HepG2 (cell line): ENCODE measurements at regions not wholly inside any gene's neighbourhood (a gene's known extent, or its start where the extent isn't known, plus 50 kb on each side); places are given as distances from the start of the nearest gene placed in this dataset.

Experiments used
- EP300 ChIP-seq, 3 experiments: sonication (generic) in 1 of 3; formaldehyde crosslinking in 1 of 3; IDR thresholded peaks; 2 replicates each; pipeline versions ENCODE4 v1.5.1 to v1.6.1; 2011 to 2020; ENCODE audit warnings: low read depth in 2 of 3, low read length in 2 of 3, borderline replicate concordance in 1 of 3, improper control_type of control experiment in 1 of 3, mild to moderate bottlenecking in 1 of 3, missing genetic modification reagents in 1 of 3, moderate library complexity in 1 of 3
- FOSL2 ChIP-seq: sonication (generic); formaldehyde crosslinking; IDR thresholded peaks from 2 replicates; pipeline ENCODE4 v1.4.0; 2020; ENCODE audit warnings: missing genetic modification reagents
- ZMYM3 ChIP-seq: sonication (generic); formaldehyde crosslinking; IDR thresholded peaks from 2 replicates; pipeline ENCODE4 v1.5.1; 2020; ENCODE audit warnings: mild to moderate bottlenecking, missing genetic modification reagents
- TF ChIP-seq, protein P1 (sequence below): sonication (generic); formaldehyde crosslinking; IDR thresholded peaks from 2 replicates; pipeline ENCODE4 v1.5.0; 2020; ENCODE audit warnings: mild to moderate bottlenecking, missing genetic modification reagents, moderate library complexity

DNA sequence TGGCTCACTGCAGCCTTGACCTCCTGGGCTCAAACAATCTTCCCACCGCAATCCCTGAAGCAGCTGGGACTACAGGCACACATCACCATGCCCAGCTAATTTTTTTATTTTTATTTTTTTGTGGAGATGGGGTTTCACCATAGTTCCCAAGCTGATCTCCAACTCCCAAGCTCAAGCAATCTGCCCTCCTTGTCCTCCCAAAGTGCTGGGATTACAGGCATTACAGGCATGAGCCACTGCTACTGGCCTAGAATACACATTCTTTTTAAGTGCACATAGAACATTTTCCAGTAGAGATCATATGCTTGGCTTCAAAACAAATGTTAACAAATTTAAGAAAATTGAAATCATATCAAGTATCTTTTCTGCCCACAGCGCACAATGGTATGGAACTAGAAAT is 176.8 kb upstream of the MARCKS start:
- TF ChIP-seq, protein P1, sequence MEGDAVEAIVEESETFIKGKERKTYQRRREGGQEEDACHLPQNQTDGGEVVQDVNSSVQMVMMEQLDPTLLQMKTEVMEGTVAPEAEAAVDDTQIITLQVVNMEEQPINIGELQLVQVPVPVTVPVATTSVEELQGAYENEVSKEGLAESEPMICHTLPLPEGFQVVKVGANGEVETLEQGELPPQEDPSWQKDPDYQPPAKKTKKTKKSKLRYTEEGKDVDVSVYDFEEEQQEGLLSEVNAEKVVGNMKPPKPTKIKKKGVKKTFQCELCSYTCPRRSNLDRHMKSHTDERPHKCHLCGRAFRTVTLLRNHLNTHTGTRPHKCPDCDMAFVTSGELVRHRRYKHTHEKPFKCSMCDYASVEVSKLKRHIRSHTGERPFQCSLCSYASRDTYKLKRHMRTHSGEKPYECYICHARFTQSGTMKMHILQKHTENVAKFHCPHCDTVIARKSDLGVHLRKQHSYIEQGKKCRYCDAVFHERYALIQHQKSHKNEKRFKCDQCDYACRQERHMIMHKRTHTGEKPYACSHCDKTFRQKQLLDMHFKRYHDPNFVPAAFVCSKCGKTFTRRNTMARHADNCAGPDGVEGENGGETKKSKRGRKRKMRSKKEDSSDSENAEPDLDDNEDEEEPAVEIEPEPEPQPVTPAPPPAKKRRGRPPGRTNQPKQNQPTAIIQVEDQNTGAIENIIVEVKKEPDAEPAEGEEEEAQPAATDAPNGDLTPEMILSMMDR (CRISPR knock-in tag) = no peak
- no peak for TF ChIP-seq EP300 (IDR thresholded peaks at IDR 0.05; ENCODE audit: low read depth in 2 of 2, low read length in 2 of 2)
- TF ChIP-seq EP300 (CRISPR knock-in tag; IDR thresholded peaks at IDR 0.05; ENCODE audit: borderline replicate concordance) = no peak
- no peak for TF ChIP-seq FOSL2 (CRISPR knock-in tag)
- no peak for TF ChIP-seq ZMYM3 (CRISPR knock-in tag)
